ENCODE measurements at regions not wholly inside any gene's neighbourhood (a gene's known extent, or its start where the extent isn't known, plus 50 kb on each side); places are given as distances from the start of the nearest gene placed in this dataset.

GRCh38 chr9:99362321-99362720 lies 140.2 kb downstream of the SEC61B start:
- TF ChIP-seq CTCF (IDR thresholded peaks at IDR 0.05 in 4 of 5, conservative IDR thresholded peaks at IDR 0.05 in 1 of 5) (no peak), POLR2A (IDR thresholded peaks at IDR 0.05) (no peak)
